CD4-positive, alpha-beta T cell treated with Interleukin-6 at 100 ng/mL for 8 hours (primary cell): ENCODE measurements at regions not wholly inside any gene's neighbourhood (a gene's known extent, or its start where the extent isn't known, plus 50 kb on each side); places are given as distances from the start of the nearest gene placed in this dataset.
"Not testable (repeated sequence)": the region's sequence is repeated elsewhere in the genome, so short reads cannot be mapped to it uniquely, and the experiment has no call there.

Source experiments
- DNase-seq: peaks from one replicate; pipeline ENCODE4 v3.0.0-alpha.2; 2020; ENCODE audit warnings: mixed read lengths, low spot score

- not testable (repeated sequence) for DNase-seq
Measured at GRCh38 chr10:46749003-46749402, 162.2 kb upstream of the PTPN20 start.

GRCh38 chr10:46749470-46749869 lies 161.8 kb upstream of the PTPN20 start:
- DNase-seq: not testable (repeated sequence)

GRCh38 chr10:46753763-46754162 lies 157.5 kb upstream of the PTPN20 start:
- DNase-seq: not testable (repeated sequence)

- not testable (repeated sequence) for DNase-seq
Measured at GRCh38 chr10:46761471-46761870, 149.8 kb upstream of the PTPN20 start.

GRCh38 chr10:46768515-46769291 lies 142.5 kb upstream of the PTPN20 start:
- DNase-seq: not testable (repeated sequence)

- not testable (repeated sequence) for DNase-seq
Measured at GRCh38 chr10:46773178-46773896, 137.9 kb upstream of the PTPN20 start.

- DNase-seq: not testable (repeated sequence)
Measured at GRCh38 chr10:46773897-46774236, 137.4 kb upstream of the PTPN20 start.

DNA sequence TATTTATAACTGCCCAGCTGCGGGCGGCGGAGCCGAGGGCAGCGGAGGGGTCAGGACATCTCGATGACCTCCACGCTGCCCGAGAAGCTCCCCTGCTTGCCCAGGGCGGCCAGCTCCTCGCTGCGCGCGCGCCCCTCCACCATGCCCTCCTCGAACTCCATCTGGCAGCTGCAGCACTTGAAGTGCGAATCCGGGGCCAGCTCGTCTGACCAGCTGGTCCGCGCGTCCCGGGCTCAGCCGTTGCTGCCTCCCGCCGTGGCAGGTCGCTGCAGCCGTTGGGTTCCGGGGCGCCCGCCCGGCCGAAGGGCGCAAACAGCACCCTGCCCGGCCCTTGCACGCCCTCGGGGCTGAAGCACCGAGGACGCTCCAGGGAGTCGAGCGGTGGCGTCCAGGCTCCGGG lies 136.9 kb upstream of the PTPN20 start:
- DNase-seq: not testable (repeated sequence)

GRCh38 chr10:46774945-46775667 lies 136.1 kb upstream of the PTPN20 start:
- not testable (repeated sequence) for DNase-seq

- DNase-seq: not testable (repeated sequence)
Measured at GRCh38 chr10:46775668-46776059, 135.6 kb upstream of the PTPN20 start.

DNA sequence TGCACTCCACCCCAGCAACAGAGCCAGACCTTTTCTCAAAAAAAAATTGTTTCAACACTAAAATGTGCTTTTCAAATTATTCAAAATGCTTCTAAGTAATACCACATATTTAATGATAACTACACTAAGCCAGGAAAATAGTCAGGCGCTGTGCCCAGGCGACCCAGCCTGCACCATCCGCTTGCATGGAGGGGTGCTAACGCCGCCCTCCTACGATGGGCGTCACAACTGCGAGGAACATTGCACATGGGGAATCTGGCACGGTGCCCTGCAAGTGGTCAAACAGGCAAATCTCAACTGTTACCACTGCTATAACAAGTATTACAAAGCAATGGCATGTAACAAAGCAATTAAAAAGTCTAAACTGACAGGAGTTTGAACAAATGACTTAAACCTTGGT lies 131.7 kb upstream of the PTPN20 start:
- DNase-seq: not testable (repeated sequence)

DNA sequence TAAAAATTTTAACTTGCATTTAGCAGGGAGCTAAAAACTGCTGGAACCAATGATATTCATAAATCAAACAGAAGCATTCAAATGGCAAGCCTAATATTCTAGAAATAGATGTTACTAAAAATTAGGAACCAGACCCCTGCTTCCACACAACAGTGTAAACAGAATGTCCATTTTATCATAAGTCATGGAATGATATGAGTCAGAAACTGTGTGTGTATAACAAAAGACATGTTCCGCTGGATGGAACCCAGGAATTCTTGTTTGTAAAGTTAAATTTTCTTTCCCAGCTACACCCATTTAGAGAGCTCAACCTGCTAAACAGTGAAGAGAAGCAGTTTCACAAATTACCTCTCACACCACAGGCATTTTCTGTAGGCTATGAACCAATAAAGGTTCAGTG lies 131.1 kb upstream of the PTPN20 start:
- not testable (repeated sequence) for DNase-seq

- not testable (repeated sequence) for DNase-seq
Measured at GRCh38 chr10:46781001-46781400, 130.2 kb upstream of the PTPN20 start.

GRCh38 chr10:46782001-46782874 lies 129.0 kb upstream of the PTPN20 start:
- DNase-seq: not testable (repeated sequence)

DNA sequence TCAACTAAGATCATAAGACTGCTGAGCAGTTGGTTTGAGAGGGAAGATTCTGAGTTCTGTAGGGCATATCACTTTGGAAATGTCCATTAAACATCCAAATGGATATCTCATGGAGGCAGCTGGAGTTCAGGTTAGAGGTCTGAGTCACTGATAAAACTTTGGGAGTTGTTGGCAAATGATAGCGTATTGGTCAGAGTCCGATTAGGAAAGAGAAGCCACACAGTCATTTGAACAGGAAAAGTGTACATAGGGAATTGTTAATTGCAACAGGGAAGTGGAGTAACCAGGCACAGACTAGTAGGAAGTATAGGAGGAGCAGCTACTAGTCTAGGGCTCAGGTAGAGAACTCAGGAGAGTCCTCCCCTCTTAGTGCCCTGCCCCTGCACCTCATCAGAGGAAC lies 126.6 kb upstream of the PTPN20 start:
- not testable (repeated sequence) for DNase-seq

- not testable (repeated sequence) for DNase-seq
Measured at GRCh38 chr10:46786125-46786517, 125.1 kb upstream of the PTPN20 start.

DNA sequence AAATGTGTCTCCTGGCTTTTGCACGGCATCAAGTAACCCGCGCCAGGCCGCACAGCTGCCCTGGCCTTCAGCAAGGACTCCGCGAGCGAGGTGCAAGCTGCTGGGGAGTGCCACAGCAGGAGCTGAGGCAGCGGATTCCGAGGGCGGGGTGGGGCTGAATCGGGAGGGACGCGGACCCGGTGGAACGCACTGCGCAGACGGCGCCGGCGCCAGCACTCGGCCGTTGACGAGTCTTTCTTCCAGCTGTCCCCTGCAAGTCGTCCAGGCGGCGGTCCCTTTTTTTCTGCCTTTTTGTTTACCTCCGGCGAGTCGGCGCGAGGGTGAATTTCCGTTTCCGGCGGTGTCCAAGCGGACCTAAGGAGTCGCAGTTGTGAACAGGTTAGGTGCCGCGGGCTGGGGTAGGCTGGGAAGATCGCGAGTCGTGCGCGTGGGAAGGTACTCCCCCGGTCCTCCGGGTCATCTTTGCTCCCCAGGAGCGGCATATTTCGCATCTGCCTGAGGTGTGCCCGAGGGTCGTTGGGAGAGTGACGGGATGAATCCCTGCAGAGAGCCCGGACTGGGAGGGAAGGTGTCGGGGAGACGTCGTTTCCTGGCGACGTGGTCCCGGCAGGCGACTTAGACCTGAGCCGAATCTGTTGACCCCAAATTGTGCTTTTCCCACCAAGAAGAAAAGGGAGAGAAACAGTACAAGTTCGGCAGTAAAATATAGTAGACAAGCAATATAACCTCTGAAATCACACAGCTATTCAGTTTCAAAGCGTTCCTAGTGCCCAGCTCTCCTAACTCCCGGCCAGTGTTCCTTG lies 124.5 kb upstream of the PTPN20 start:
- DNase-seq: peak; percentile 38

- DNase-seq: peak; percentile 50
Measured at GRCh38 chr10:46787321-46787615, 124.0 kb upstream of the PTPN20 start.

GRCh38 chr10:46792657-46793357 lies 118.4 kb upstream of the PTPN20 start:
- not testable (repeated sequence) for DNase-seq

GRCh38 chr10:46796351-46796750 lies 114.9 kb upstream of the PTPN20 start:
- not testable (repeated sequence) for DNase-seq
